ENCODE measurements at regions not wholly inside any gene's neighbourhood (a gene's known extent, or its start where the extent isn't known, plus 50 kb on each side); places are given as distances from the start of the nearest gene placed in this dataset.
"Not testable (repeated sequence)": the region's sequence is repeated elsewhere in the genome, so short reads cannot be mapped to it uniquely, and the experiment has no call there.

DNA sequence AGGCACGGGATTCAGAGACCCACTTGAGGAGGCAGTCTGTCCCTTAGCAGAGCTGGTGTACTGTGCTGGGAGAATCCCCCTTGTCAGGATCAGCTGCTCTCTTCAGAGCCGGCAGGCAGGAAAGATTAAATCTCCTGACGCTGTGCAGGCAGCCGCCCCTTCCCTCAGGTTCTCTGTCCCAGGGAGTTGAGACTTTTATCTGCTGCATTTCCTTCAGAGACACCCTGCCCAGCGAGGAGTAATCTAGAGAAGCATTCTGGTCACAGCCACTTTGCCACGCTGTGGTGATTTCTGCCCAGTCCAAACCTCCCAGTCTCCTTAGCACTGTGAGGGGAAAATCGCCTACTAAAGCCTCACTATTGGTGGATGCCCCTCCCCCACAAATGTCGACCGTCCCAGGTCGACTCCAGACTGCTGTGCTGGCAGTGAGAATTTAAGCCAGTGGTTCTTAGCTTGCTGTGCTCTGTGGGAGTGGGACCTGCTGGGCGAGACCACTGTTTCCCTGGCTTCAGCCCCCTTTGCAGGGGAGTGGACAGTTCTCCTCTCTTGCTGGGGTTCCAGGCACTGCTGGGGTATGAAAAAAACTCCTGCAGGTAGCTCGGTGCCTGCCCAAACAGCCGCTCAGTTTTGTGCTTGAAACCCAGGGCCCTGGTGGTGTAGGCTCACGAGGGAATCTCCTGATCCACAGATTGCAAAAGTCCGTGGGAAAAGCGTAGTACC lies 265.4 kb downstream of the ZWINT start:
- ATAC-seq: no peak
- no peak for TF ChIP-seq ISL1 (CRISPR knock-in tag; IDR thresholded peaks at IDR 0.05)
- no peak for TF ChIP-seq BACH2 (CRISPR knock-in tag; IDR thresholded peaks at IDR 0.05; ENCODE audit: borderline replicate concordance)
- TF ChIP-seq, protein P1, sequence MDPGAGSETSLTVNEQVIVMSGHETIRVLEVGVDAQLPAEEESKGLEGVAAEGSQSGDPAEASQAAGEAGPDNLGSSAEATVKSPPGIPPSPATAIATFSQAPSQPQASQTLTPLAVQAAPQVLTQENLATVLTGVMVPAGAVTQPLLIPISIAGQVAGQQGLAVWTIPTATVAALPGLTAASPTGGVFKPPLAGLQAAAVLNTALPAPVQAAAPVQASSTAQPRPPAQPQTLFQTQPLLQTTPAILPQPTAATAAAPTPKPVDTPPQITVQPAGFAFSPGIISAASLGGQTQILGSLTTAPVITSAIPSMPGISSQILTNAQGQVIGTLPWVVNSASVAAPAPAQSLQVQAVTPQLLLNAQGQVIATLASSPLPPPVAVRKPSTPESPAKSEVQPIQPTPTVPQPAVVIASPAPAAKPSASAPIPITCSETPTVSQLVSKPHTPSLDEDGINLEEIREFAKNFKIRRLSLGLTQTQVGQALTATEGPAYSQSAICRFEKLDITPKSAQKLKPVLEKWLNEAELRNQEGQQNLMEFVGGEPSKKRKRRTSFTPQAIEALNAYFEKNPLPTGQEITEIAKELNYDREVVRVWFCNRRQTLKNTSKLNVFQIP (CRISPR knock-in tag; IDR thresholded peaks at IDR 0.05; ENCODE audit: borderline replicate concordance, low read depth): no peak
- TF ChIP-seq ARNTL (CRISPR knock-in tag; IDR thresholded peaks at IDR 0.05; ENCODE audit: borderline replicate concordance, low read depth): no peak
- no peak for TF ChIP-seq ZFP30 (CRISPR knock-in tag; IDR thresholded peaks at IDR 0.05)
- TF ChIP-seq PPARA (CRISPR knock-in tag; IDR thresholded peaks at IDR 0.05; ENCODE audit: borderline replicate concordance): no peak
- TF ChIP-seq ZNF565 (CRISPR knock-in tag; conservative IDR thresholded peaks at IDR 0.05; ENCODE audit: low read depth): no peak
- no peak for TF ChIP-seq TCF4 (CRISPR knock-in tag; IDR thresholded peaks at IDR 0.05; ENCODE audit: borderline replicate concordance)
- TF ChIP-seq CSDC2 (CRISPR knock-in tag; IDR thresholded peaks at IDR 0.05): no peak
- TF ChIP-seq ZC3H10 (CRISPR knock-in tag; IDR thresholded peaks at IDR 0.05): no peak
- TF ChIP-seq OSR1 (CRISPR knock-in tag; IDR thresholded peaks at IDR 0.05): no peak

DNA sequence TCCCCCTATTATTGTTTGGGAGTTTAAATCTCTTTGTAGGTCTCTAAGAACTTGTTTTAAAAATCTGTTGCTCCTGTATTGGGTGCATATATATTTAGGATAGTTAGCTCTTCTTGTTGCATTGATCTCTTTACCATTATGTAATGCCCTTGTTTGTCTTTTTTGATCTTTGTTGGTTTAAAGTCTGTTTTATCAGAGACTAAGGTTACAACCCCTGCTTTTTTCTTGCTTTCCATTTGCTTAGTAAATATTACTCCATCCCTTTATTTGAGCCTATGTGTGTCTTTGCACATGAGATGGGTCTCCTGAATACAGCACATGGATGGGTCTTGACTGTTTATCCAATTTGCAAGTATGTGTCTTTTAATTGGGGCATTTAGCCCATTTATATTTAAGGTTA lies 267.4 kb downstream of the ZWINT start:
- not testable (repeated sequence) for ATAC-seq

DNA sequence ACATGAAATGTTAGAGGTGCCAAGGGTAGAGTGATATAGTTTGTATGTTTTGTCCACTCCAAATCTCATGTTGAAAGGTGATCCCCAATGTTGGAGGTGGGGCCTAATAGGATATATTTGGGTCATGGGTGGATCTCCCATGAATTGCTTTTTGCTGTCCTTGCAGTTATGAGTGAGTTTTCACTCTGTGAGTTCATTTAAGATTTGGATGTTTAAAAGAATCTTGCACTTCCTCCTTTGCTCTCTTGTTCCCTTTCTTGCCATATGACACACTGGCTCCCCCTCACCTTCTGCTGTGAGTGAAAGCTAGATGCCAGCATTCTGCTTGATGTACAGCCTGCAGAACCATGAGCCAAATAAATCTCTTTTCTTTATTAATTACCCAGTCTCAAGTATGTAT lies 269.2 kb downstream of the ZWINT start:
- ATAC-seq: no peak

DNA sequence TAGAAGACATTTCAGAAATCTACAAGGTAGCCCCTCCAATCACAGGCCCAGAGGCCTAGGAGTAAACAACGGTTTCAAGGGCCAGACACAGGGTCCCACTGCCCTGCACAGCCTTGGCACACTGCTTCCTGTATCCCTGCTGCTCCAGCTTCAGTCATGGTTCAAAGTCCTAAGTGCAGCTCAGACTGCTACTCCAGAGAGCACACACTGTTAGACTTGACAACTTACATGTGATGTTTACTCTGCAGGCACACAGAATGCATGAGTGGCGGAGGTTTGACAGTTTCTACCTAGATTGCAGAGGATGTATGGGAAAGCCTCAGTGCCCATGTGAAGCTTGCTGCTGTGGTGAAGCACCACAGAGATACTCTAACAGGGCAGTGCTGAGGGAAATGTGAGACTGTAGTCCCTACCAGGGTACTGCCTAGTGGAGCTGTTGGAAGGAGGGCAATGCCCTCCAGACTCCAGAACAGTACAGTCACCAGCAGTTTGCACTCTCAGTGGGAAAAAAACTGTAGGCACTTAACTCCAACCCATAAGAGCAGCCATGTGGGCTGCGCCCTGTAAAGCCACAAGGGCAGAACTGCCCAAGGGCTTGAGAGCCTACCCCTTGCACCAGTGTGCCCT lies 270.0 kb downstream of the ZWINT start:
- TF ChIP-seq ISL1 (CRISPR knock-in tag; IDR thresholded peaks at IDR 0.05) (no peak), CSDC2 (CRISPR knock-in tag; IDR thresholded peaks at IDR 0.05) (no peak), ZFP3 (CRISPR knock-in tag; IDR thresholded peaks at IDR 0.05) (no peak), BACH2 (CRISPR knock-in tag; IDR thresholded peaks at IDR 0.05; ENCODE audit: borderline replicate concordance) (no peak), TOX (CRISPR knock-in tag; IDR thresholded peaks at IDR 0.05; ENCODE audit: borderline replicate concordance) (no peak), ESRRG (CRISPR knock-in tag; IDR thresholded peaks at IDR 0.05) (no peak), ARNTL (CRISPR knock-in tag; IDR thresholded peaks at IDR 0.05; ENCODE audit: borderline replicate concordance, low read depth) (no peak), ZFP30 (CRISPR knock-in tag; IDR thresholded peaks at IDR 0.05) (no peak), GLIS3 (CRISPR knock-in tag; IDR thresholded peaks at IDR 0.05) (no peak), OSR1 (CRISPR knock-in tag; IDR thresholded peaks at IDR 0.05) (no peak)
- TF ChIP-seq, protein P1 (CRISPR knock-in tag; IDR thresholded peaks at IDR 0.05; ENCODE audit: borderline replicate concordance, low read depth): no peak
- ATAC-seq: no peak

More for the DNA sequence above, 269.2 kb downstream of the ZWINT start:
- TF ChIP-seq TOX (CRISPR knock-in tag; IDR thresholded peaks at IDR 0.05; ENCODE audit: borderline replicate concordance) (no peak), ZFP30 (CRISPR knock-in tag; IDR thresholded peaks at IDR 0.05) (no peak), RARB (CRISPR knock-in tag; IDR thresholded peaks at IDR 0.05) (no peak), ISL1 (CRISPR knock-in tag; IDR thresholded peaks at IDR 0.05) (no peak), GLIS3 (CRISPR knock-in tag; IDR thresholded peaks at IDR 0.05) (no peak), PPARA (CRISPR knock-in tag; IDR thresholded peaks at IDR 0.05; ENCODE audit: borderline replicate concordance) (no peak), CSDC2 (CRISPR knock-in tag; IDR thresholded peaks at IDR 0.05) (no peak), ZFP3 (CRISPR knock-in tag; IDR thresholded peaks at IDR 0.05) (no peak)
- TF ChIP-seq, protein P2, sequence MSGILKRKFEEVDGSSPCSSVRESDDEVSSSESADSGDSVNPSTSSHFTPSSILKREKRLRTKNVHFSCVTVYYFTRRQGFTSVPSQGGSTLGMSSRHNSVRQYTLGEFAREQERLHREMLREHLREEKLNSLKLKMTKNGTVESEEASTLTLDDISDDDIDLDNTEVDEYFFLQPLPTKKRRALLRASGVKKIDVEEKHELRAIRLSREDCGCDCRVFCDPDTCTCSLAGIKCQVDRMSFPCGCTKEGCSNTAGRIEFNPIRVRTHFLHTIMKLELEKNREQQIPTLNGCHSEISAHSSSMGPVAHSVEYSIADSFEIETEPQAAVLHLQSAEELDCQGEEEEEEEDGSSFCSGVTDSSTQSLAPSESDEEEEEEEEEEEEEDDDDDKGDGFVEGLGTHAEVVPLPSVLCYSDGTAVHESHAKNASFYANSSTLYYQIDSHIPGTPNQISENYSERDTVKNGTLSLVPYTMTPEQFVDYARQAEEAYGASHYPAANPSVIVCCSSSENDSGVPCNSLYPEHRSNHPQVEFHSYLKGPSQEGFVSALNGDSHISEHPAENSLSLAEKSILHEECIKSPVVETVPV (CRISPR knock-in tag; IDR thresholded peaks at IDR 0.05): no peak
- TF ChIP-seq, protein P3, sequence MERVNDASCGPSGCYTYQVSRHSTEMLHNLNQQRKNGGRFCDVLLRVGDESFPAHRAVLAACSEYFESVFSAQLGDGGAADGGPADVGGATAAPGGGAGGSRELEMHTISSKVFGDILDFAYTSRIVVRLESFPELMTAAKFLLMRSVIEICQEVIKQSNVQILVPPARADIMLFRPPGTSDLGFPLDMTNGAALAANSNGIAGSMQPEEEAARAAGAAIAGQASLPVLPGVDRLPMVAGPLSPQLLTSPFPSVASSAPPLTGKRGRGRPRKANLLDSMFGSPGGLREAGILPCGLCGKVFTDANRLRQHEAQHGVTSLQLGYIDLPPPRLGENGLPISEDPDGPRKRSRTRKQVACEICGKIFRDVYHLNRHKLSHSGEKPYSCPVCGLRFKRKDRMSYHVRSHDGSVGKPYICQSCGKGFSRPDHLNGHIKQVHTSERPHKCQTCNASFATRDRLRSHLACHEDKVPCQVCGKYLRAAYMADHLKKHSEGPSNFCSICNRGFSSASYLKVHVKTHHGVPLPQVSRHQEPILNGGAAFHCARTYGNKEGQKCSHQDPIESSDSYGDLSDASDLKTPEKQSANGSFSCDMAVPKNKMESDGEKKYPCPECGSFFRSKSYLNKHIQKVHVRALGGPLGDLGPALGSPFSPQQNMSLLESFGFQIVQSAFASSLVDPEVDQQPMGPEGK (CRISPR knock-in tag; IDR thresholded peaks at IDR 0.05; ENCODE audit: borderline replicate concordance): no peak
- TF ChIP-seq, protein P4, sequence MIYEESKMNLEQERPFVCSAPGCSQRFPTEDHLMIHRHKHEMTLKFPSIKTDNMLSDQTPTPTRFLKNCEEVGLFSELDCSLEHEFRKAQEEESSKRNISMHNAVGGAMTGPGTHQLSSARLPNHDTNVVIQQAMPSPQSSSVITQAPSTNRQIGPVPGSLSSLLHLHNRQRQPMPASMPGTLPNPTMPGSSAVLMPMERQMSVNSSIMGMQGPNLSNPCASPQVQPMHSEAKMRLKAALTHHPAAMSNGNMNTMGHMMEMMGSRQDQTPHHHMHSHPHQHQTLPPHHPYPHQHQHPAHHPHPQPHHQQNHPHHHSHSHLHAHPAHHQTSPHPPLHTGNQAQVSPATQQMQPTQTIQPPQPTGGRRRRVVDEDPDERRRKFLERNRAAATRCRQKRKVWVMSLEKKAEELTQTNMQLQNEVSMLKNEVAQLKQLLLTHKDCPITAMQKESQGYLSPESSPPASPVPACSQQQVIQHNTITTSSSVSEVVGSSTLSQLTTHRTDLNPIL (CRISPR knock-in tag; IDR thresholded peaks at IDR 0.05; ENCODE audit: low read depth): no peak
